ENCODE measurements at regions not wholly inside any gene's neighbourhood (a gene's known extent, or its start where the extent isn't known, plus 50 kb on each side); places are given as distances from the start of the nearest gene placed in this dataset.
A peak's percentile ranks its signal among the peaks of the same experiment; 100 is the strongest.
"Not testable (repeated sequence)": the region's sequence is repeated elsewhere in the genome, so short reads cannot be mapped to it uniquely, and the experiment has no call there.

DNA sequence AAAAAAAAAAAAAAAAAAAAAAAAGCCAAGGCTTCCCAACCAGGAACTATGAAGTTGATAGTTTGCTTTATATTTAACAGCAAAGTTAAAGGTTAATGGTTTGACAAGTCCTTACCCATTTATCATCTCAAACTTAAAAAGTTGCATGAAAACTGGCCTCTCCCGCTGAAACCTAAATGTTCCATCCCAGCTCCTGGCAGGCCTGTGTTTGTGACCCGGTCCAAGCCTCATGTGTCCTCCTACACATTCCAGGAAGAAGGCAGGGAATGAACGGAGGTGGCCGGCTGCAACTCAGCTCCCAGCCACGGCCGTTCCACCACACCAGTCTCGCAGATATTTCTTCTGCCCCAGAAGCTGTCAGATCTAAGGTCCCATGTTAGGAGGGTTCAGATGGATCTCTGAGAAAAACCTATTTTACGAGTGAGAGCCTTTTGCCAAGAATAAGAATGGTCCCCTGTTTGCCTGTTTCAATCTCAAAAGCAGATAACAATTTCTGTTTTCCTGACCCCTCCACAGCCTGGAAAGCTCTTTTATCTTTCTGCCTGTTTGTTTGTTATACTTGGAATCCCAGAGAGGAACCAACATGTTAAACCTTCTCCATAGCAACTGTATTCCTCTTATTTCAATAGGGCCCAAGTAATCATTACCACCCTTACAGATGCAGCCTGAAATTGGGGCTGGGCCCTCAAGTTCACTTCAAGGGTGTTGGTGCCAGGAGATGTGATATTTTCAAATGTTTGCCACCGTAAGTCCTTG lies 56.5 kb downstream of the KCTD12 start:
- DNase-seq: no peak

DNA sequence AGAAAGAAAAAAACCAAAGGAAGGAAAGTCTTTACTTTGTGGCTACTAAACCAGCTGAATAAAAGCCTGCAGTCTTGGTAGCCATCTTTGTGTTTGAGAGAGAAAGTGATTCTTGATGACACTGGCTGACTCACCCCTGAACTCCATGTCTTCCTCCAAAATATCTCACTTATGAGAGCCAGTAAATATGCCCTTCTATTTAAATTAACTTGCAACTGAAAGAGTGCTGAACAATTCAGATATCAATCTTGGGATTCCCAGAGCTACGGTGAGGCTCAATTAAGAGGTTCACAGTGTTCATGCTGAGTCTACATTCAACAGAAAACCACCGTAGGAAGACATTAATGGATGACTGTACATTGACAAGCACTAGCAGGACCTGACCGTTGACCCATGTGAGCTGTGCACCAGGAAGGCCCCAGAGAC lies 57.9 kb downstream of the KCTD12 start:
- DNase-seq: no peak

DNA sequence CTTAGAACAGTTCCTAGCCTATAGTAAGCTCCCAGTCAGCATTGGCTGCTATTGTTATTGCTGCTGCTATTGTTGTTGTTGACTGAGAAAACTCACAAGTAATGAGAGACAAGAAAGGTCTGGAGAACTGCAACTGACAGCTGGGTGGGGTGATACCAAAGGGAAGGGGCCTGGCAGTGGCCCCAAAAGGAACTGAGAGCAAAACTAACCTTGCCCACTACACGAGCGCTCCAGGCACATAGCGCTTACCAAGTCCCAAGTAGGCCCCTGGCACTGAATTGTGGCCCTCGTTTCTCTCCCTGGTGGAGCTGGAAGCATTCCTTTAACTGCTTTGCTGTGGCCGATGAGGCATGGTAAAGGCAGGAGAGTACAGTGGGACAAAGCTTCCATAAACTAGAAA lies 59.7 kb downstream of the KCTD12 start:
- no peak for DNase-seq

DNA sequence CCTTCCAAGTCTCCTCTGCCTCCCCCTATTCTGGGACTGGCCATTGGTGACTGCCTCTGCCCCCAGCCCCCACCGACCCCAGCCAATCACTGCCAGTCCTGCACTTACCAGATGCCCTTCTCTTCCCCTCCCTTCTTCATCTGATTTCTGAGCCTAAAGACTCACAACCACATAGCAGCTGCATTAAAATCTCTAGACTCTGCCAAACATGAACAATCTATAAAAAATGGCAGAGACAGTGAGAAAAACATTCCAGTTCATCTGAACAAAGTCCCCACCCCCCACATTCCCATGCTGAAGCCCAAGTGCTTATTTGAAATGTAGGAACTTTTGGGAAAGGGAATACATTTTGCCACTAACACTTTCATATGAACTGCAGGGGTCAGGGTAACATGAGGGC lies 60.8 kb downstream of the KCTD12 start:
- DNase-seq: no peak

DNA sequence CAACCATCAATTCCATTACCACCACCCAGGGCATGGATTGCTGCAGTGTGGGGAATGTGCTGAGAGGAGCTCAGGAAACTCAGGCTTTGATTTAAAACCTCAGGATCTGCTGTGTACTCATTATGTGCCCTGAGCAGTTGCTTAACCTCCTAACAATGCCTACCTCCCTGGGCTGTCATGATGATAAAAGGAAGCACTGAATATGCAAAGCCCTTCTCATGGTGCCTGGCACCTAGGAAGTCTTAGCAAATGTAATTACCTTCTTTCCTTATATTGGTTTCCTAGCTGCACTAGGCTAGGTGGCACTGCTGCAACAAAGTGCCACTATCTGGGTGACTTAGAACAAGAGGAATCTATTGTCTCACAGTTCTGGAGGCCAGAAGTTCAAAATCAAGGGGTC lies 62.2 kb downstream of the KCTD12 start:
- DNase-seq: no peak

DNA sequence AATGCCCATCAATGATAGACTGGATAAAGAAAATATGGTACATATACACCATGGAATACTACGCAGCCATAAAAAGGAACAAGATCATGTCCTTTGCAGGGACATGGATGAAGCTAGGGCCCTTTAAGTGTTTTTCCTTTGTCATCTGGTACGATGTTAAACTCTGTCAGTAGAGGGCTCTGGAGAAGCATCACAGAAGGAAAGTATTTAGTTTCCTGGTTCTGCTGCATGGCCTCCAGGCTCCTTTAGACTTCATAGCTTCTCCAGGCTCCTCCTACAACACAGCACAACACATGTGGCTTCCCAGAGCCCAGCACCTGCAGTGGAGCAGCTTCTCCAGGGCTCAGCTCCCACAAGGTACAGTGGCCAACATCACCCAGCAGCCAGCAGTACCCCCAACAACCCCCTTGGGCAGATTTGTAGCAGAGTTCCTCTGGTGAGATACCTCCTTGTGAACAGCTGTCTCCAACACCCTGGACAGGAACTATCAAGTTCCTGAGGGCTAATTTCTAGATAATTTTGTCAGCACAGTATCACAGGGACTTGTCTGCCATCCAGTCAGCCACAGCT lies 63.4 kb downstream of the KCTD12 start:
- no peak for DNase-seq

DNA sequence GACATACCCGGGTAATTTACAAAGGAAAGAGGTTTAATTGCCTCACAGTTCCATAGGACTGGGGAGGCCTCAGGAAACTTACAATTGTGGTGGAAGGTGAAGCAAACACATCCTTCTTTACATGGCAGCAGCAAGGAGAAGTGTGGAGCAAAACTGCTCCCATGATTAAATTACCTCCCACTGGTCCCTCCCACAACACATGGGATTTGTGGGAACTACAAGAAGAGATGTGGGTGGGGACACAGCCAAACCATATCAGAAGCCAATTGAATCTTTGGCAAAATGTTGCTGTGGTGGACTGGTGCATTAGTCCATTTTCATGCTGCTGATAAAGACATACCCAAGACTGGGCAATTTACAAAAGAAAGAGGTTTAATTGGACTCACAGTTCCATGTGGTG lies 65.0 kb downstream of the KCTD12 start:
- not testable (repeated sequence) for DNase-seq

DNA sequence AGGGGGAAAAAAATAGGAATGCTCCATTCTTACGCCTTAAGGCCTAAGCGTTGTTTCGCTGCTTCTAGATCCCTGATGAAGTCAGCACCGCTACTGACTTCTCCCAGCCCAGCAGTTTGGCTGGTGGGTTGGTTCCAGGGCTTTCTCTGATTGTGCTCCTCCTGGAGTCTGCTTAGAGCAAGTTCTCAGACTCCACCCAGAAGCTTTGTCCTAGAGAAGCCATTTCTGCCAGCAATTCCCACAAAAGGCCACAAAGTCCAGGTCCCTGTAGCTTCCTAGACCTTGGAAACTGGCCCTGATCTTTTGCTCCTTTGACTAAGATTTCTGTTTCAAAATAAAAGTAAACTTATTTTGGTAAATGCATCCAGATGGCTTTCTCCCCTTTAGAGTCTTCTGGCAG lies 65.4 kb downstream of the KCTD12 start:
- no peak for DNase-seq

DNA sequence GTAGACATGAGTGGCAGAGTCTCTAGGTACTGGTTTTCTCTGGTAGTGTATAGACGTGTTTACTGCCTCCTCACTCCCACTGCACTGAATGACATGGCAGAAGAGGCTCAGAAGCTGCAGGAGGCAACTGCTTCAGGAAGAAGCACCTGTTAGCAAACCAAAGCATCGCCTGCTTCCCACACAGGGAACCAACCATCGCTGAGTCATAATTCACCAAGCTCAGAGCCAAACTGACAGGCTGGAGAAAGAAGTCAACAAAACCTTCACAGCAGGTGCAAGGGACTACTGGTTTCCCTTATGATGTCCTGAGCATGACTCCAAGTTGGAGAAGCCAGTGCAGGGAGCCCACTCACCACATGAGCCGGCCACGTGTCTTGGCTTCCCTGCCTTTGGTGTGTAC lies 69.8 kb downstream of the KCTD12 start:
- DNase-seq: no peak

DNA sequence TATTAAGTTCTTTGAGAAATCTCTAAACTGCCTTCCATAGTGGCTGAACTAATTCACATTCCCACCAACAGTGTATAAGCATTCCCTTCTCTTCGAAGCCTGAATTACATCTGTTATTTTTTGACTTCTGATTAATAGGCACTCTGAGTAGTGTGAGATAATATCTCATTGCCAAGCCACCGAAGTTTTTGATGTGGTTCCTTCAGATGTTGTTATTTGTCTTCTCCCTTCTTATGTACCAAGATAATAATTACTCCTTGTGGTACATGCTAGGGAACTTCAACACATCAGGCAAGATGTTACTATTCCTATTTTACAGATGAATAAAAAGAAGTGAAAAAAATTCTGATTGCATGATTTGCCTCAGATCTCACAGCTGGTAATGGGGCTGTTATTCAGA lies 70.9 kb downstream of the KCTD12 start:
- DNase-seq: no peak

DNA sequence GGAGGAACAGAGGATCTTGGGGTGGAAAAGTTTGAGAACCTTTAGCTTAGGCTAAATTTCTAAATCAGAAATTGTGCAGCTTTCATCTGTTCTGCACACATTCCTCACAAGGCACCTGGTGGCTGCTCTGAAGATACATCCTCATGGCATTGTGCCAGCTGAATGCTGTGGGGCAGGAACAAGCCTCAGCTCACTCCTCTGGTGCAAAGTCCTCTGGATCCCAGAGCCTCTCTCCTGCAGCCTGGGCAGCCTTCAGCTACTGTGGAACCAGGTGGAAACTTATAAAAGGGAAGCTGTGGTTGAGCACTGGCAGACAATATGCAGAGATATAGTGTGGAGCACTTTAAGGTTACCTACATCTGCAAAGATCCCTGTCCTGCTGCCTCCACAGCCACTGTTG lies 72.3 kb downstream of the KCTD12 start:
- no peak for DNase-seq

DNA sequence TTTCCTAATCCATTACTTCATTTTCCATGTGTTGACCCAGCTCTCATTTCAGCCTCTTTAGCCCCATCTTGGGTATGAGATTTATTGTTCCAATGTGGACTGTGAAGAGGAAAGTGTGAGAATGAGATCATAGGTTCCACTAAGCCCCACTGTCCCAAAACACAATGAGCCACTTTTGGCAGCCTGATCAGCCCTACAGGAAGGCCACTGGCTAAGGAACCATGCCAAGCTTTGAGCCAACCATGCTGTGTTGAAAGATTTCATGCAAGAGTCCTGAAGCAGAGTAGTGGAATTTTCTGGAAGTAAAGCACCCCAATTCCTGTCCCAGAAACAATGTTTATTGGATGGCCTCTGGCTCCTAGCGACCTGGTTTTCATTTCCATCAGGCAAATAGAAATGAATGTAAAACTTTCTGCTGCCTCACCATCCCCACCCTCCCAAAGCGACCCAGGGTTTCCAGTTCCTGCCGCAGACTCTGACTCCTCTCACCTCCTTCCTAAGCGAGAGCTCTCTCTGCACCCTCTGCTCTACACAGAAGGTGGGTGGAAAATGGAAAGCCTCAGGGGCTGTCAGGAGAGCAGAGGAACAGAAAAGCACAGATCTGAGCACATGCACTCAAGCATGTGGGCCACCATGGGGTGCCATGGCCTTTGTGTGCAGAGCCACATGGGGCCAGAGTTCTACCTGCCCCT lies 73.1 kb downstream of the KCTD12 start:
- no peak for DNase-seq

DNA sequence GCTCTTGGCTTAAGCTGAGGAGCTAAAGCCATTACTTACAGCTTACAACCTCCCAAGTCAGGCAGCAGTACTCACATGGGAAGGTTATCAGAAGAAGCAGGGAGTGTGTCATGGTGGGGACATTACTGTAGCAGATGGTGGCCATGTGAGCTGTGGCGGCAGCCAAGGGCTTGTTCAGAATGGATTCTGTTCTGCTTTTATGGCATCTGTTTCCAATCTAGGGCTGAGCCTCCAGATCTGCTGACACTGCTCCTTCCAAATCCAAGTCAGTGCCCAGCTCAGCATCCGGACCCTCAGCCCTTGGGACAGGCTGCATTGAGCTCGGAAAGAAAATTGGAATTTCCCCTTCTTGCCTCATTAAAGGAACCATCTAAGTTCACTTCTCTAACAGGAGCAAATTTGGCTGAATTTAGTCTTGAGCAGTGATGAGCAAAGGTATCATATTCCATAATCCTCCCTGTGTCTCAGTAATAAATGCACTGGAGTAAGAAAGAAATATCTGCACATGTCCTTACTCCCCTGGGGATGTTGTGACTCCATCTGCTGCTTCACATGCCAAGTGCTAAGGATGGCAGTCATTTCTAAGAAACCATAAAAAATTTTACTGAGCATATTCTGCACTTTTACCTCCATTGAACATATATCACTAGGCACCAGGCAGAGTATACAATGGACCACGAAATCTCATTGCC lies 73.9 kb downstream of the KCTD12 start:
- no peak for DNase-seq

DNA sequence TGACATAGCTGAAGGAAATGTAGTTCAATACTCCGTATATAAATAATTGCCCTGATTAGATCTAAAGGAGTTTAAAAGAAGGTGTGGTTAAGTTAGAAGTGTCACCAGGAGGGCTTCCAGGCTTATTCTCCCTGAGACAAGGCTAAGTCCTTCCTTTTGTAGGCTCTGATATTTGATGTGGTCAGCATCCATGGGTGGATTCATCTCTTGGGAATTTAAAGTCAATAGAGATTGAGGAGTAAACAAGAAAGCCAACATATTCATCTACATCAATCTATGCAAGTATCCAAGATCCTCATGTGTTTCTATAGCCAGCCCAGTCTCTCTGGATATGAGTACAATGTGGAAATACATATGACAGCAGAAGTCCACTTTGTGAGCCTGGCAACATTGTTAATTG lies 76.8 kb downstream of the KCTD12 start:
- no peak for DNase-seq

DNA sequence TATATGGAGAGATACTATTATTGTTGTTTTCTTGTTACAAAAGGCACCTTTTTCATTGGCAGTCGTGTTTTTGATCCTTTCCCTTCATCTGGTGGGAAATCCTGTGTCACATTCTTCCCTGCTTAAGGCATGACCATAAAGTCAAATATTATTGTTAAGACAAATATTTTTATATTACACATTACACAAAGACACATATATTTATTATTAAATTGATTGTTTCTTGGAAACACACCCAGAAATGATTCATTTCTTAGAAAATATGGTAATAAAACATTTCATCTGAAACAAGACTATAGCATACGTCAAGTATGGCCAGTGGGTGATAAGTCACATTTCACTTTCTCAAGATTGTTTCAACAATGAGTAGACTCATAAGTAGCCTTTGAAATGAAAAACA lies 77.3 kb downstream of the KCTD12 start:
- DNase-seq: no peak

DNA sequence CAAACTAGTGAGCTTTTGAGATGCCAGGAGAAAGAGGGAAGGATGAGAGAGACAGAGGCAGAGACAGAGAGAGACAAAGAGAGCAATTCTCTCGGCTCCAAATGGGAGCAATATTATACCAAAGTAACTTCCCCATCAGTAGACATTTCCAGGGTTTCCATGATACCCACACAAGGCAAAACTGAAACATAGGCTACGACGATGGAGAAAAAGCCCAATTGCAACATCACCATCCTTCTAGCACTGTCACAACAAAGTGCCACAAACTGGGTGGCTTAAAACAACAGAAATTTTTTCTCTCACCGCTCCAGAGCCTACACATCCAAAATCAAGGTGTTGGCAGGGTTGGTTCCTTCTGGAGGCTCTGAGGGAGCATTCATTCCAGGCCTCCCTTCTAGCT lies 81.4 kb downstream of the KCTD12 start:
- DNase-seq: no peak

DNA sequence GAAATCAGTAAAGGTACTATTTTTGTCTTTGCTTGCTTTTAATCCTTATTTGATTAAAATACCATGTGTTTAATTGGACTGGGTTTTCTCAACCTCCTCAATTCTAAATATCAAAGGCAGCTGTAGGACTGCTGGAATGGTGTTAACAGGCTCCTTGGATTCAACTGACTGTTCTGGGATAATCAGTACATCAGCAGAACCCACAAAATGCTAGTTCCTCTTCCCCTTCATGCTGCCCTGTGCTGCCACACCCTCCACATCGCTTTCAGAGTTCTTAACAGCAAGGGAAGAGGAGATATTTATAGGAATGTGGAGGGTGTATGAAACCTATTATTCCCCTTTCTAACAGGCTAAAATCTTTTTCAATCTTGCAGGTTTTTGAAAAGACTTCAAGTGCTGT lies 82.4 kb downstream of the KCTD12 start:
- no peak for DNase-seq

DNA sequence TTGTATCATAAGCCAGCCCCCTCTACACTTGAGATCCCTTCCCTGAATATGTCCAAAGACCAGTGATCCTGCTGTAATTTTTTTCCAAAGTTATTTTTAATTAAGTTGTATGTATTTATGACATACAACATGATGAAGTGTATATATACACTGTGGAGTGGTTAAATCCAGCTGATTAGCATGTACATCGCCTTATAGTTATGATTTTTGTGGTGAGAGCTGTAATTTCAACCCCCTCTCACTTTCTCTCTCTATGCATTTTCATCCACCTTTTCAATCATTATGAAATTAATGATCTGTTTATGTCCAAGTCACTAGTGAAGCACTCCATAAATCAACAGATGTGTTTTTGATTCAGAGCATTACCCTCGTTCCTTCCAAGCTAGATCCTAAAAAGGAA lies 85.3 kb downstream of the KCTD12 start:
- no peak for DNase-seq

DNA sequence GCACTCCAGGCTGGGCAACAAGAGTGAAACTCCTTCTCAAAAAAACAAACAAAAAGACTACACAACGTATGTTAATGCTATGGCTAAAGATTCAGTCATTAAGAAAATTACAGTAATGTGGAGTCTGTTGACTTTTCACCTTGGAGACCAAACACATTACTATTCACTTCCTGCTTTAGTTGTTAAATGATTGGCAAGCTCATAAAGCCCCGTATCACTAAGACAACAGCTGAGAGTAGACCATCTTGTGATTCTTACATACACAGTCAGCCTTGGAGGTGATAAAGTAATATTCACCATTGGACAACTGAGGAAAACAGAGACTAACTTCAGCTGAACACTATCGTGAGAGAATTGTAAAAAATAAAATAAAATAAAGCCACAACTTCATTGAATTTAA lies 86.5 kb downstream of the KCTD12 start:
- DNase-seq: peak; percentile 90

DNA sequence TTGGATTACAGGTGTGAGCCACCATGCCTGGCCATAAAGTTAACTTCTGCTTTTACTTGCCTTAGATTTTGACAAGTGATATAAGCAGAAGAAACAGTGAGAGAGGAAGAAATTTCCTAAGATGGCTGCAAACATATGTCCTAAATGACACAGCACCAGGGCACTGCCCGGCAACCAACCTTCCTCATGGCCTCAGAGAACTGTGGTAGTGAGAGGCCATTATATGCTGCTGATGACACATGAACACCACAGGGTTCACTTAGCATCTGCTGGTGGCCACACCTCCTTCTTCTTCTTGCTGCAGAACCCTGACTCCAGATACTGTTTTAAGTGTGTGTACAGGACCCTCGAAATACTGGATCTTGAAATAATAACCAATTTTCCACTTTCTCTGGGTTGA lies 88.2 kb downstream of the KCTD12 start:
- peak; percentile 8 for DNase-seq

DNA sequence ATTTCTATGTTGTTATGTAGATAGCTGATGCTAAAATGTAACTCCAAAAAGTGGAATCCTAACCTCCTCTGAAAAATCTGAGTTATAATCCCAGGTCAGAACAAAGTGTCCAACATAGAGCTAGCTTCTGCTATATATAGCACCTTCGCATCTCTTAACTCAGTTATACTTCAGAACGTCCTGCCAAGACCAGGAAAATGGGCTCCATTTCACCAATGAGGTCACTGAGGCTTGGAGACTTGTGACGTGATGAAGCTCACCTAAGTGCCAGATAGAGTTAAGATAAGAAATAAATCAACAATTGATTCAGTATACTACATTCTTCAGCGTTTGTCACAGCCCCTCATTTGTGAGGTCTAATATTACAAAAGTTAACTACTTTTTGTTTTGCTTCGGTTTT lies 88.8 kb downstream of the KCTD12 start:
- no peak for DNase-seq

DNA sequence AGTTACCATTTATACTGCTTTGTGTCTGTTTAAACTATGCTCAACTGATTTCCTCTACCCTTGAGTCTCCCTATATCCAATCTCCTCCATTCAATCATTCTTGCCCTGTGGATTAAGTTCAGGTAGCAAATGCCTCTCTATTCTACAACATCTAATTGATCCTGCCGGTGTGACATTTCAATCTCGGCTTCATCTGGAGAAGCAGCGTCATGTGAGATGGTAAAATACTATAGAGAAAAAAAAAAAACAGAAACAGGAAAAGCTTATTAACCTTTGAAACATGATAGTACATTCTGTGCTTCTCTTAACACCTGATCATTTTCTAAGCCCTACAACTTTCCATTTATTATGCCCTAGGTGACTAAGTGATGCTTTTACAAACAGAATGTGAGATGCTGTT lies 89.4 kb downstream of the KCTD12 start:
- DNase-seq: peak; percentile 13

DNA sequence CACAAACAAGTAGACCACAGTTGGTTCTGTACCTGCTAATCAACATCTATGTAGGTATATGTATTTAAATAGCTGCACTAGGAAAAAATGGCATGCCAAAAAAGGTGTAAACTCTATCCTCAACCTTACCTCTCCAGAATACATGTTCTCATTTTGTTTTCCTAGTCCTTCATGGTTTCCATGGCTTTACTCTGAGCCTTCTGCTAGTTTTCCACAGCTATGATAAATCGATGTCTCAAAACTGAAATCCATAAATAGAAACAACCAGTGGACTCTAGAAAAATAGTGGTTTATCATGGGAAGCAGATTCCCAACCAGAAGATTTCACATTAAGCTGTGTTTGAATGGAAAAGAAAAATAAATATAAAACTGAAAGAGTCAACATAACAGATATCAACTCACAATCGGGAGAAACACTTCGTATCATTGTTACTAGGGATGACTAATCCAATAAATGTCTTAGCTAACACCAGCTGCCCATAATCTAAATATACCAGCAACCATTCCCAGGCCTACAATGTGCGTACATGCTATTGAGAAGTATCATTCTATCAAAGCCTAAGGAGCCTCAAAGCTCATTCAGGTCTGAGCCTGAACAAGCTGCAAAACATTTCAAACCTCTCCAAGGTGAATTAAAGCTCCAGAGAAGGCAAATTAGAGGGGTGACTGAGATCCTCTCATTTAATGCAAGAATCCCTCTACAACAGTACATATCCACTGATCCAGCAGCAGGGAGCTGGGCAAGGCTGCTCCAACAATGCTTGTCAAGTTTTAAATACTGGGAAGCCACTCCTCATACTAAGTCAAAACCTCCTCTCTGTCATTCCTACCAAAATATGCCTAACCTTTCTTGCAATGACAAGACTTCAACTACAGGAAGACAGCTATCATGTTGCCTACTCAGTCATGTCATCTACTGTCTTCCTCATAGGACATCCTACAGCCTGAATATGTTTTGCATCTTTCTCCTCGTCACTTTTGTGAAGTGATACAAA lies 90.2 kb downstream of the KCTD12 start:
- DNase-seq: peak; percentile 16
